ENCODE measurements at regions not wholly inside any gene's neighbourhood (a gene's known extent, or its start where the extent isn't known, plus 50 kb on each side); places are given as distances from the start of the nearest gene placed in this dataset.

- DNase-seq: no peak
- Histone ChIP-seq H3K23ac (ENCODE audit: insufficient read length, low read depth, low read length) (no peak overlapping the region), H3K18ac (ENCODE audit: insufficient read length, low read depth, low read length) (no peak overlapping the region), H2AK5ac (ENCODE audit: insufficient read length, low read length) (no peak overlapping the region), H2BK5ac (ENCODE audit: insufficient read length, low read length) (no peak overlapping the region), H3K23me2 (ENCODE audit: insufficient read length, low read depth, low read length, poor library complexity, severe bottlenecking) (no peaks in the 10 kb centered on the region), H3K14ac (ENCODE audit: insufficient read depth, low read length) (no peak overlapping the region), H2BK20ac (ENCODE audit: low read depth, low read length, poor library complexity, severe bottlenecking) (no peak overlapping the region), H3K27ac (ENCODE audit: insufficient read length, low read depth, low read length) (no peak overlapping the region), H3K9me3 (ENCODE audit: control insufficient read depth, low read depth, low read length) (no peaks in the 10 kb centered on the region), H3K79me1 (ENCODE audit: insufficient read depth, low read depth, low read length, poor library complexity, severe bottlenecking) (no peaks in the 10 kb centered on the region), H3K4me1 (ENCODE audit: insufficient read depth, low read length) (no peaks in the 10 kb centered on the region), H3K9ac (ENCODE audit: extremely low read depth, insufficient read length, low read length) (no peak overlapping the region), H3K56ac (ENCODE audit: insufficient read length, low read depth, low read length) (no peak overlapping the region), H3K27me3 (ENCODE audit: insufficient read depth, low read length) (no peaks in the 10 kb centered on the region), H2BK12ac (ENCODE audit: insufficient read length, low read depth, low read length) (no peak overlapping the region), H2AFZ (ENCODE audit: low read length) (no peak overlapping the region), H3T11ph (ENCODE audit: low read length) (no peak overlapping the region), H4K20me1 (ENCODE audit: control insufficient read depth, insufficient read depth, insufficient read length) (no peaks in the 10 kb centered on the region), H3K4me2 (ENCODE audit: insufficient read depth, insufficient read length, low read length) (no peak overlapping the region), H2BK15ac (ENCODE audit: low read depth, low read length) (no peak overlapping the region), H4K91ac (ENCODE audit: insufficient read length, low read depth, low read length) (no peak overlapping the region), H3K4ac (ENCODE audit: low read depth, low read length) (no peak overlapping the region), H2BK120ac (ENCODE audit: low read depth, low read length, poor library complexity, severe bottlenecking) (no peak overlapping the region), H3K79me2 (ENCODE audit: insufficient read depth, low read length) (no peaks in the 10 kb centered on the region), H4K8ac (replicated peaks; ENCODE audit: insufficient read length, low read depth, low read length) (no peak overlapping the region), H4K5ac (ENCODE audit: insufficient read length, low read depth, low read length) (no peak overlapping the region)
- peaks cover 0 to 9% (median 2%) of the 10 kb centered on the region in 3 experiments; a peak in 3 of 7 replicates for H3K36me3 Mint-ChIP-seq (ENCODE audit: insufficient read depth in 1 of 3, low read depth in 3 of 3)
- WGBS (ENCODE audit: extremely low coverage, insufficient read length, low lambda C conversion rate): no CpG with 5 or more reads among the region's 1 CpG
- H3K4me1 Mint-ChIP-seq: no peaks in the 10 kb centered on the region
- H3K27ac Mint-ChIP-seq: no peak overlapping the region
- H3K9me3 Mint-ChIP-seq: peaks cover 10 to 15% of the 10 kb centered on the region in 2 experiments; a peak in 4 of 5 replicates
- TF ChIP-seq, protein P1, sequence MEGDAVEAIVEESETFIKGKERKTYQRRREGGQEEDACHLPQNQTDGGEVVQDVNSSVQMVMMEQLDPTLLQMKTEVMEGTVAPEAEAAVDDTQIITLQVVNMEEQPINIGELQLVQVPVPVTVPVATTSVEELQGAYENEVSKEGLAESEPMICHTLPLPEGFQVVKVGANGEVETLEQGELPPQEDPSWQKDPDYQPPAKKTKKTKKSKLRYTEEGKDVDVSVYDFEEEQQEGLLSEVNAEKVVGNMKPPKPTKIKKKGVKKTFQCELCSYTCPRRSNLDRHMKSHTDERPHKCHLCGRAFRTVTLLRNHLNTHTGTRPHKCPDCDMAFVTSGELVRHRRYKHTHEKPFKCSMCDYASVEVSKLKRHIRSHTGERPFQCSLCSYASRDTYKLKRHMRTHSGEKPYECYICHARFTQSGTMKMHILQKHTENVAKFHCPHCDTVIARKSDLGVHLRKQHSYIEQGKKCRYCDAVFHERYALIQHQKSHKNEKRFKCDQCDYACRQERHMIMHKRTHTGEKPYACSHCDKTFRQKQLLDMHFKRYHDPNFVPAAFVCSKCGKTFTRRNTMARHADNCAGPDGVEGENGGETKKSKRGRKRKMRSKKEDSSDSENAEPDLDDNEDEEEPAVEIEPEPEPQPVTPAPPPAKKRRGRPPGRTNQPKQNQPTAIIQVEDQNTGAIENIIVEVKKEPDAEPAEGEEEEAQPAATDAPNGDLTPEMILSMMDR (conservative IDR thresholded peaks at IDR 0.05): no peak
- H3K27me3 Mint-ChIP-seq (ENCODE audit: low read depth): no peaks in the 10 kb centered on the region
- H3K4me3 Mint-ChIP-seq: no peak overlapping the region
Observed at GRCh38 chr2:103627301-103627700, 865.5 kb downstream of the TMEM182 start.
